ENCODE measurements at regions not wholly inside any gene's neighbourhood (a gene's known extent, or its start where the extent isn't known, plus 50 kb on each side); places are given as distances from the start of the nearest gene placed in this dataset.

DNA sequence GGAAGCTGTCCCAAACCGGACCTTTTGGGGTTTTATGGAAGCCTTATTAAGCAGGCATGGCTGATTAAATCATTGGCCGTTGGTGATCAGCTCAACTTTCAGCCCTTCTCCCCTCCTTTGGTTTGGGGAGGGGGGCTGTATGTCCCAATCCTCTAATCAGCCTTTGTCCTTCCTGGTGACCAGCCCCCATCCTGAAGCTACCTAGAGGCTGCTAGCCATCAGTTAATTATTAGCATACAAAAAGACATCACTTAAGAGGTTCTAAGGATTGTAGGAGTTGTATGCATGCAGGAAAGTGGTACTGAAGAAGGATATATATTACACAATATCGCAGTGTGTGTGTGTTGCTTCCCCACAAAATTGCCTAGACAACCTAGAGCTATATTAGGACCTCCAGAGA lies 553.3 kb upstream of the FZD8 start:
- TF ChIP-seq CTCF (IDR thresholded peaks at IDR 0.05; ENCODE audit: borderline replicate concordance, insufficient read depth, low read depth, low read length) = no peak
- no peak overlapping the region for H3K4me3 ChIP-seq (ENCODE audit: low read depth, low read length)

GRCh38 chr10:36194276-36194675 lies 552.2 kb upstream of the FZD8 start:
- TF ChIP-seq CTCF (IDR thresholded peaks at IDR 0.05; ENCODE audit: borderline replicate concordance, insufficient read depth, low read depth, low read length) = no peak
- H3K4me3 ChIP-seq (ENCODE audit: low read depth, low read length) = no peak overlapping the region

DNA sequence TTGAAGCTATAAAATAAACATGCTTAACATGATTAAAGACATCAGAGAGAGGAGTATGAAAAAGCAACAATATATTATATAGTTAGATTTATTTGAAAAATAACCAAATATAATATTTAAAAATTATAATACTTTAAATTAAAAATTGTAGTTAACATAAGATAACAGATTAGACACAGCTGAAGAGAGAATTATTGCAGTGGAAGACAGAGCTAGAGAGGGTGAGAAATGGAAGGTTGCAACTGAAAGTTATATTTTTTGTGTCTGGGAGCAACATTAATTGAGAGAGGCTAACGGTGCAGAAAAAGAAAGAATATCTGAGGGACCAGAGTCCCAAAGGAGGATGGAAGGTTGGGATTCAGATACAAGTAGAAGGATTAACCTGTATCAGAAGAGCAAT lies 548.9 kb upstream of the FZD8 start:
- no peak overlapping the region for H3K4me3 ChIP-seq (ENCODE audit: low read depth, low read length)
- TF ChIP-seq CTCF (IDR thresholded peaks at IDR 0.05; ENCODE audit: borderline replicate concordance, insufficient read depth, low read depth, low read length) = no peak

- no peak for TF ChIP-seq CTCF (IDR thresholded peaks at IDR 0.05; ENCODE audit: borderline replicate concordance, insufficient read depth, low read depth, low read length)
- H3K4me3 ChIP-seq (ENCODE audit: low read depth, low read length) = no peak overlapping the region
Measured at GRCh38 chr10:36188461-36188860, 546.4 kb upstream of the FZD8 start.

DNA sequence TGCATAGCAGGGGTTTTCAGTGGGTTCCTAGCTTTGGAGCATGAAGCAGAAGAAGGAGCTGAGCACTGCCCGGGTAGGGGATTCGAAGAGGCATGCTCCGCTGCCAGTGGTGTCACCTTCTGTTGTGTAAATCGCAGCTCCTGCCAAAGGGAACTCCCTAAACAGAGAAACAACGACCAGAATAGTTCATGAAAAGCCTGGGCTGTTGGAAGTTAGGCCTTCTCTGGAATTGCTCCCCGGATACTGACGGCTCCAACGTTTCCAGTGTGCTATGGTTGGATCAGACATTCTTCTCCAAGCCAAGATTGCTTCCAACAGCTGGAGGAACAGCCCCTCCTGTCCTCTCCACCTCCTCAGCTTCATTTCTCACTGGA lies 546.0 kb upstream of the FZD8 start:
- TF ChIP-seq CTCF (IDR thresholded peaks at IDR 0.05; ENCODE audit: borderline replicate concordance, insufficient read depth, low read depth, low read length) = no peak
- no peak overlapping the region for H3K4me3 ChIP-seq (ENCODE audit: low read depth, low read length)

DNA sequence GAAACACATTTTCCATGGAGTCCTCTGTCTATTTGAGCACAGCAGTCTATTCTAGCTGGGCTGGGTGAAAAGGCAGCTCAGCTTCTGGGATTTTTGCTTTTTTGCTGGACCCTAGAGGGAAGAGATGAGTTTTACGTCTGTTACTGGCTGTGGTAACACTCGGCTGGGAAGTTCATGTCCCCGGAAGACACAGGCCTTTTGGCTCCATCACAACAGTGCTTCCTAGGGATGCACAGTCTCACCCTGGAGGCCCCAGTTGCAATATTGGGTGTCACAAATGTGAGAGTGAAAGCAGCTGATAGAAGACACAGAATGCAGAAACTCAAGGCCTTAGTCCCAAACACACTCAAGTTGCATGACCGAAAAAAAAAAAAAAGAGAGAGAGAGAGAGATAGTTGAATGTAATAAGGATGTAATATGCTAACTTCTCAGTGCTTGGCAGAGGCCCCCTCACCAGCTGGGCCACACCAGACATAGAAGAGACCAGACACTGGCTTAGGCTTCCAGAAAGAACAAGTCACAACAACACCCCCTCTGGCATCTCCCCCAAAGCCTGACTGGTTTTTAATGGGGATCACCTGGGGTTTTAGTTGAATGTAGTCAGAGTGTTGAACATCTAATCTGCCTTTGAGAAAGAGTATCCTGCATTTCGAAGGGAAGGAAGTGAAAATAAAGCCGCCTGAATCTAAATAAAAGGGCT lies 545.4 kb upstream of the FZD8 start:
- no peak overlapping the region for H3K4me3 ChIP-seq (ENCODE audit: low read depth, low read length)
- TF ChIP-seq CTCF (IDR thresholded peaks at IDR 0.05; ENCODE audit: borderline replicate concordance, insufficient read depth, low read depth, low read length) = no peak

DNA sequence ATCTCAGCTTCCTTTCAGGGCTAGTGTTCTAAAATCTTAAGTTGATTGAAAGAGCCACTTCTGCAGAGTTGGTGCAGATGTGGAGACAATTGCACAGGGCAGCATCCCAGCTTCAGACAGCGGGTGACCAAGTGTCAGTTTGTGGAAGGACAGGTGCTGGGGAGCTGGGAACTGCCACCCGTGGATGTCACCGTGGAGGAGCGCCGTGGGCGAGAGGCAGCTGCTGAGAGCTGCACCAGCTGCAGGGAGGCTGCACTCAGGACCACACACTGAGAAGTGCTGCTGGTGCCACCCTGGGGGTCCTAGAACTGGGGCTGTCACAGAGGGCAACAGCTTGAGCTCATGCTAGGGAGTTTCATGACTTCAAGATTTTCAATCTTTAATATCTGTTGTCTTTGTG lies 543.0 kb upstream of the FZD8 start:
- no peak overlapping the region for H3K4me3 ChIP-seq (ENCODE audit: low read depth, low read length)
- TF ChIP-seq CTCF (IDR thresholded peaks at IDR 0.05; ENCODE audit: borderline replicate concordance, insufficient read depth, low read depth, low read length) = no peak

Measured in GM12875 (cell line).